Hematopoietic multipotent progenitor cell treated with erythropoietin and hydrocortisone succinate and interleukin-3 and kit ligand, for 6 days (in vitro differentiated cells): ENCODE measurements at regions not wholly inside any gene's neighbourhood (a gene's known extent, or its start where the extent isn't known, plus 50 kb on each side); places are given as distances from the start of the nearest gene placed in this dataset.
"Not testable (repeated sequence)": the region's sequence is repeated elsewhere in the genome, so short reads cannot be mapped to it uniquely, and the experiment has no call there.

ENCODE experiments used
- DNase-seq: peaks from one replicate; pipeline ENCODE4 v3.0.0-alpha.2; 2015

- no peak for DNase-seq
Observed at GRCh38 chr9:7739595-7739994, 60.0 kb downstream of the DMAC1 start.

GRCh38 chr9:7735311-7735710, 64.3 kb downstream of the DMAC1 start:
- DNase-seq: no peak

- DNase-seq: no peak
Observed at GRCh38 chr9:7730164-7730445, 69.5 kb downstream of the DMAC1 start.

GRCh38 chr9:7729371-7730163, 70.0 kb downstream of the DMAC1 start:
- DNase-seq: no peak

- no peak for DNase-seq
Observed at GRCh38 chr9:7721291-7721690, 78.3 kb downstream of the DMAC1 start.

GRCh38 chr9:7713088-7713487, 86.5 kb downstream of the DMAC1 start:
- DNase-seq: not testable (repeated sequence)

GRCh38 chr9:7710686-7711085, 88.9 kb downstream of the DMAC1 start:
- no peak for DNase-seq

- DNase-seq: no peak
Observed at GRCh38 chr9:7707934-7708333, 91.6 kb downstream of the DMAC1 start.

GRCh38 chr9:7704543-7704942, 95.0 kb downstream of the DMAC1 start:
- DNase-seq: no peak

GRCh38 chr9:7691909-7692308, 107.7 kb downstream of the DMAC1 start:
- DNase-seq: no peak

GRCh38 chr9:7690014-7690413, 109.6 kb downstream of the DMAC1 start:
- no peak for DNase-seq

GRCh38 chr9:7688626-7689025, 111.0 kb downstream of the DMAC1 start:
- DNase-seq: no peak

- no peak for DNase-seq
Observed at GRCh38 chr9:7676609-7677156, 122.9 kb downstream of the DMAC1 start.

- DNase-seq: no peak
Observed at GRCh38 chr9:7671847-7672246, 127.7 kb downstream of the DMAC1 start.

- no peak for DNase-seq
Observed at GRCh38 chr9:7668541-7668940, 131.0 kb downstream of the DMAC1 start.

GRCh38 chr9:7665874-7666273, 133.7 kb downstream of the DMAC1 start:
- no peak for DNase-seq

- no peak for DNase-seq
Observed at GRCh38 chr9:7659766-7660165, 139.8 kb downstream of the DMAC1 start.

GRCh38 chr9:7656636-7657035, 142.9 kb downstream of the DMAC1 start:
- no peak for DNase-seq

GRCh38 chr9:7653262-7653661, 146.3 kb downstream of the DMAC1 start:
- DNase-seq: no peak

GRCh38 chr9:7640231-7640630, 159.3 kb downstream of the DMAC1 start:
- no peak for DNase-seq

- no peak for DNase-seq
Observed at GRCh38 chr9:7639471-7639870, 160.1 kb downstream of the DMAC1 start.

GRCh38 chr9:7636838-7637467, 162.6 kb downstream of the DMAC1 start:
- no peak for DNase-seq

GRCh38 chr9:7636309-7636708, 163.3 kb downstream of the DMAC1 start:
- no peak for DNase-seq

GRCh38 chr9:7626571-7627029, 173.0 kb downstream of the DMAC1 start:
- DNase-seq: peak; percentile 7

GRCh38 chr9:7622481-7622880, 177.1 kb downstream of the DMAC1 start:
- DNase-seq: no peak
